Upper lobe of left lung (tissue), 6 donors: ENCODE measurements at regions not wholly inside any gene's neighbourhood (a gene's known extent, or its start where the extent isn't known, plus 50 kb on each side); places are given as distances from the start of the nearest gene placed in this dataset.

Experiments
- ATAC-seq, 2 donors: fragments of 200-7000 bp; cut with Tn5 transposase; one replicate each; pipeline ENCODE4 v1.9.1; 2022; ENCODE audit warnings: mild to moderate bottlenecking in 2 of 2, moderate library complexity in 2 of 2; ENCODE audit not compliant: low FRiP score in 2 of 2
- DNase-seq, 2 donors: peaks; one replicate each; pipeline ENCODE4 v3.0.0-alpha.2; 2019 to 2020
- H3K27ac ChIP-seq, 4 donors: fragments of 200-600 bp; sonication (generic); one replicate each; pipeline ENCODE4 v1.5.1; 2016 to 2019
- H3K27me3 ChIP-seq, 4 donors: fragments of 200-600 bp; sonication (generic); one replicate each; pipeline ENCODE4 v1.5.1; 2017 to 2019
- H3K36me3 ChIP-seq, 4 donors: fragments of 200-600 bp; sonication (generic); one replicate each; pipeline ENCODE4 v1.5.1; 2016 to 2019
- H3K4me1 ChIP-seq, 4 donors: fragments of 200-600 bp; sonication (generic); one replicate each; pipeline ENCODE4 v1.5.1; 2018 to 2019
- H3K4me3 ChIP-seq, 4 donors: fragments of 200-600 bp; sonication (generic); one replicate each; pipeline ENCODE4 v1.5.1; 2017 to 2019; ENCODE audit warnings: mild to moderate bottlenecking in 2 of 4, moderate library complexity in 1 of 4
- H3K9me3 ChIP-seq, 4 donors: fragments of 200-600 bp; sonication (generic); one replicate each; pipeline ENCODE4 v1.5.1; 2018 to 2019
- CTCF ChIP-seq, 6 experiments: fragments of 450-650 bp in 4 of 6; fragments of 200-600 bp in 2 of 6; sonication (generic) in 2 of 6; IDR thresholded peaks; one replicate each; pipeline ENCODE4 v1.5.1; 2016 to 2019; ENCODE audit warnings: antibody characterized with exemption in 6 of 6
- EP300 ChIP-seq, 4 donors: sonication (generic); formaldehyde crosslinking; IDR thresholded peaks; one replicate each; pipeline ENCODE4 v1.5.1; 2017; ENCODE audit warnings: antibody characterized with exemption in 4 of 4, control low read depth in 2 of 4
- POLR2A ChIP-seq, 4 donors: fragments of 450-650 bp; IDR thresholded peaks; one replicate each; pipeline ENCODE4 v1.5.1; 2016 to 2017; ENCODE audit warnings: antibody characterized with exemption in 4 of 4, mild to moderate bottlenecking in 2 of 4
- POLR2AphosphoS5 ChIP-seq, 2 donors: sonication (generic); formaldehyde crosslinking; IDR thresholded peaks; one replicate each; pipeline ENCODE4 v1.5.1; 2017; ENCODE audit warnings: antibody characterized with exemption in 2 of 2
- WGBS, 2 donors: methylation state at CpG; one replicate each; pipeline ENCODE4 v1.1.5; 2017 to 2018; 5-methylcytosine and 5-hydroxymethylcytosine counted together
- donor health status: DM: no; HTN: no; CAD: no; lungs with moderate emphysema.
- donor health status: DM: no; HTN: yes; CAD: no; lungs with severe emphysema.

- no peaks in the 10 kb centered on the region for H3K36me3 ChIP-seq
- 80 to 89% methylated on average over 4 of the region's 4 CpGs for WGBS, 2 donors
- H3K27ac ChIP-seq, result no peak overlapping the region
- H3K4me3 ChIP-seq, result no peak overlapping the region
- ATAC-seq (no peak), DNase-seq (no peak)
- peaks cover 9 to 33% (median 20%) of the 10 kb centered on the region in 4 donors for H3K9me3 ChIP-seq
- TF ChIP-seq CTCF (IDR thresholded peaks at IDR 0.05) (no peak), POLR2A (IDR thresholded peaks at IDR 0.05) (no peak), POLR2AphosphoS5 (IDR thresholded peaks at IDR 0.05) (no peak), EP300 (IDR thresholded peaks at IDR 0.05) (no peak)
- no peaks in the 10 kb centered on the region for H3K4me1 ChIP-seq
- no peaks in the 10 kb centered on the region for H3K27me3 ChIP-seq
Observed at GRCh38 chr3:83926291-83926690, 1032.5 kb upstream of the CADM2 start.

- Histone ChIP-seq H3K27ac (no peak overlapping the region), H3K27me3 (no peaks in the 10 kb centered on the region), H3K9me3 (peaks cover 9 to 33% (median 20%) of the 10 kb centered on the region in 4 donors), H3K4me1 (no peaks in the 10 kb centered on the region), H3K4me3 (no peak overlapping the region), H3K36me3 (no peaks in the 10 kb centered on the region)
- DNase-seq, result no peak
- 65 to 73% methylated on average over 3 of the region's 3 CpGs for WGBS, 2 donors
- no peak for ATAC-seq
- TF ChIP-seq POLR2A (IDR thresholded peaks at IDR 0.05), result no peak
Observed at GRCh38 chr3:83928391-83928790, 1030.4 kb upstream of the CADM2 start.

- no peaks in the 10 kb centered on the region for H3K36me3 ChIP-seq
- WGBS, 2 donors, result 64 to 100% methylated on average over 2 of the region's 2 CpGs
- no peaks in the 10 kb centered on the region for H3K4me1 ChIP-seq
- H3K27ac ChIP-seq, result no peak overlapping the region
- peaks cover 9 to 33% (median 20%) of the 10 kb centered on the region in 4 donors for H3K9me3 ChIP-seq
- no peak for TF ChIP-seq POLR2A (IDR thresholded peaks at IDR 0.05)
- TF ChIP-seq CTCF (IDR thresholded peaks at IDR 0.05), result no peak
- TF ChIP-seq EP300 (IDR thresholded peaks at IDR 0.05), result no peak
- no peak for TF ChIP-seq POLR2AphosphoS5 (IDR thresholded peaks at IDR 0.05)
- H3K27me3 ChIP-seq, result no peaks in the 10 kb centered on the region
- H3K4me3 ChIP-seq, result no peak overlapping the region
- DNase-seq (no peak), ATAC-seq (no peak)
Observed at GRCh38 chr3:83928903-83929302, 1029.9 kb upstream of the CADM2 start.

- Histone ChIP-seq H3K27me3 (no peaks in the 10 kb centered on the region), H3K36me3 (no peaks in the 10 kb centered on the region), H3K9me3 (peaks cover 4 to 13% (median 5%) of the 10 kb centered on the region in 4 donors), H3K4me3 (no peak overlapping the region), H3K4me1 (no peaks in the 10 kb centered on the region), H3K27ac (no peak overlapping the region)
- WGBS, 2 donors, result 65 to 66% methylated on average over 4 of the region's 4 CpGs
- no peak for DNase-seq
- TF ChIP-seq CTCF (IDR thresholded peaks at IDR 0.05), result no peak
- TF ChIP-seq POLR2A (IDR thresholded peaks at IDR 0.05), result no peak
- no peak for TF ChIP-seq EP300 (IDR thresholded peaks at IDR 0.05)
- TF ChIP-seq POLR2AphosphoS5 (IDR thresholded peaks at IDR 0.05), result no peak
- no peak for ATAC-seq
Observed at GRCh38 chr3:83934192-83935021, 1024.4 kb upstream of the CADM2 start.

GRCh38 chr3:83938491-83938890 is 1020.3 kb upstream of the CADM2 start:
- Histone ChIP-seq H3K36me3 (no peaks in the 10 kb centered on the region), H3K9me3 (no peaks in the 10 kb centered on the region), H3K27ac (no peak overlapping the region), H3K27me3 (no peaks in the 10 kb centered on the region), H3K4me1 (no peaks in the 10 kb centered on the region), H3K4me3 (no peak overlapping the region)
- no peak for TF ChIP-seq EP300 (IDR thresholded peaks at IDR 0.05)
- no peak for TF ChIP-seq POLR2AphosphoS5 (IDR thresholded peaks at IDR 0.05)
- no peak for TF ChIP-seq CTCF (IDR thresholded peaks at IDR 0.05)
- no peak for TF ChIP-seq POLR2A (IDR thresholded peaks at IDR 0.05)
- DNase-seq, result no peak
- whole genome bisulfite sequencing, 2 donors, result 62 to 71% methylated on average over 2 of the region's 2 CpGs
- ATAC-seq, result no peak
